HPDE6-E6E7 (cell line): ENCODE measurements at regions not wholly inside any gene's neighbourhood (a gene's known extent, or its start where the extent isn't known, plus 50 kb on each side); places are given as distances from the start of the nearest gene placed in this dataset.
"Not testable (repeated sequence)": the region's sequence is repeated elsewhere in the genome, so short reads cannot be mapped to it uniquely, and the experiment has no call there.

Source experiments
- DNase-seq: peaks from one replicate; pipeline ENCODE4 v3.0.0; 2011; ENCODE audit warnings: missing footprints; ENCODE audit errors: extremely low spot score

DNA sequence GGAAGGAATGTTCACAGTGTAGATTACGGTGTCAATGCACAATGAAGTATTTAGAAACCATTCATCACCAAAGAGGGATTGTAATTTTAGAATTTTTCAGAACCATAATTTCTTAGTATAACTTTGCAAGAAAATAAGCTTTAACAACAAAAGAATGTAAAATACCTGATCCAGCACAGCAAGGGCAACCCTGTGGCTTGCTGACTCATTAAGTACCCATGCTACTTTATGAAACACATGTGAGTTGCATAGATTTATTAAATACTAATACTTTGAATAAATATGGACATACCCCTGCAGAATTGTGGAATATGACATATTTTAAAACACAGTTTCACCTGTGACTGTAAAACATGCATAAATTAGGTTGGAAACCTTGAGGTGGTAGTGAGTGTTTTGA, 281.3 kb downstream of the ZNF248 start:
- no peak for DNase-seq

GRCh38 chr10:37572206-37572605, 285.2 kb downstream of the ZNF248 start:
- no peak for DNase-seq

DNA sequence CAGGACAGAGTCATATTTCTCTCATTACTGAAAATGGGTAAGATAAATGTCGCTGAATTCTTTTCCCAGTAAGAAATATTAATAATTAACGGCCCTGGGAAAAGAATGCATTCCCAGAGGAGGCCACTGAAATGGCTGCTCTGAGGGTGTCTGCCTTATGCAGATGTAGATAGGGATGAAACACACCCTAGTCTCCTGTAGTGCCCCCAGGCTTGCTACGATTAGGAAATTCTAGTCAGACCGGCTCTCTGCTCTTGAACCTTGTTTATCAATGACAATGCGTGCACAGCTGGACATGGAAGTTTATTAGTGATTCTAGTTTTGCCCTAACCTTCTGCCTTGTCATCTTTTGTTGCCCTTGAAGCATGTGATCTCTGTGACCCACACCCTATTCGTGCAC, 291.1 kb downstream of the ZNF248 start:
- no peak for DNase-seq

- no peak for DNase-seq
These were observed 293.7 kb downstream of the ZNF248 start for GRCh38 chr10:37563715-37564108.

GRCh38 chr10:37563107-37563714, 294.2 kb downstream of the ZNF248 start:
- no peak for DNase-seq

GRCh38 chr10:37552881-37553280, 304.5 kb downstream of the ZNF248 start:
- DNase-seq, result no peak

DNA sequence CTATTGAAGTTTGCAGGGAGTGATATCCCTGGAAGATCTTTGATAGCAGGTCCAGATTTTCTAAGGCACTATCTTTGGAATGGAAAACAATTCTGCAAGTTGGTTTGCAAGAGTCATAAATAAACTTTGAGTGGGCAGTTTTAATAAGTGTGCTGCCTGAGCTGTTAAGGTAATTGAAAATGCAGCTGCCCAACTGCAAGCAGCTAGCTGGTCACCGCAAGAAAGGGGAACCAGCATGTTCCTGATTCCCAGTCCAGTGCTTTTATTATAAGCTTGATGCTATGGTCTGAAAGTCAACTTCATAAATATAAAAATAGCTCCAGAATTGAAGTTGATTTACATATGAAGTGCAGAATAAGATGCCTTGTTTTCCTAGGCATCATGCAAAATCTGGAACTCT, 308.4 kb downstream of the ZNF248 start:
- DNase-seq, result no peak

- no peak for DNase-seq
These were observed 321.8 kb downstream of the ZNF248 start for GRCh38 chr10:37535459-37536246.

- DNase-seq, result no peak
These were observed 323.2 kb downstream of the ZNF248 start for GRCh38 chr10:37534166-37534565.

DNA sequence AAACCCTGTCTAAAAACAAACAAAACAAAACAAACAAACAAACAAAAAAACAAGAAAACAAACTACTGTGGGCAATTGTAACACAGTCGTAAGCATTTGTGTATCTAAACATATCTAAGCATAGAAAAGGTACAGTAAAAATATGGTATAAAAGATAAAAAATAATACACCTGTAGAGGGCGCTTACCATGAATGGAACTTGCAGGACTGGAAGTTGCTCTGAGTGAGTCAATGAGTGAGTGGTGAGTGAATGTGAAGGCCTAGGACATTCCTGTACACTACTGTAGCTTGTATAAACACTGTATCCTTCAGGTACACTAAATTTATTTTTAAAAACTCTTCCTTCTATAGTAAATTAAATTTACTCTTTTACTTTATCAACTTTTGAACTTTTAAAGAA, 332.0 kb downstream of the ZNF248 start:
- DNase-seq, result not testable (repeated sequence)

GRCh38 chr10:37520488-37520887, 336.9 kb downstream of the ZNF248 start:
- no peak for DNase-seq

GRCh38 chr10:37510520-37510919, 346.9 kb downstream of the ZNF248 start:
- DNase-seq, result not testable (repeated sequence)

- DNase-seq, result no peak
These were observed 361.3 kb downstream of the ZNF248 start for GRCh38 chr10:37496061-37496460.

- DNase-seq, result no peak
These were observed 362.0 kb downstream of the ZNF248 start for GRCh38 chr10:37495415-37495814.

GRCh38 chr10:37493185-37493796, 364.1 kb downstream of the ZNF248 start:
- not testable (repeated sequence) for DNase-seq

GRCh38 chr10:37490266-37490665, 364.9 kb downstream of the ANKRD30A start:
- no peak for DNase-seq

DNA sequence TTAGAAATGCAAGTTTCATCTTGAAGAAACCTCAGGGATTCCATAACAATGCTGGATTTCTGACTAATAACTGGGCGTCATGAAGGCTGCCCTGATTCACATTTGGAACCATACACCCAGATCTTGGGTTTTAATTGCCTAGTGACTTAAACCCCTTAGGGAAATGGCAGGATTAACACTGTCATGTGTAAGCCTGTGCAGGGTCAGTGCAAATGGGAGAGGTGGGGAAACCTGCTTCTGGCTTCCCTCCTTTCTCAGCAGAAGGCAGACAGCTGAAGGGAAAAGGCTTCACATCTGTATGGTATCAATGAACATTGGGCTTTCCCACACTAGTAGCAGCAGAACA, 364.2 kb downstream of the ANKRD30A start:
- no peak for DNase-seq

GRCh38 chr10:37488792-37489657, 363.6 kb downstream of the ANKRD30A start:
- peak; percentile 36 for DNase-seq

DNA sequence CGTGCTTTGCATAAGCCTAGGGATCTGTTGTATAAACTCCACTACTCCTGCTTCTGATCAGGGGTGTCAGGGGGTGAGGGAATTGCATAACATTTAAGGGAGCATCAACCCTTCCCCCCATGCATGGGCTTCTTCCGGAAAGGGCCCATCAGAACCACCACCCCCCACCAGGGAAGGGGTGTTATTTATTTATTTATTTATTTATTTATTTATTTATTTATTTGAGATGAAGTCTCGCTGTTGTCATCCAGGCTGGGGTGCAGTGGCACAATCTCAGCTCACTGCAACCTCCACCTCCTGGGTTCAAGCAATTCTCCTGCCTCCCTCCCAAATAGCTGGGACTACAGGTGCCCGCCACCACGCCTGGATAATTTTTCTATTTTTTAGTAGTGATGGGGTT, 355.2 kb downstream of the ANKRD30A start:
- DNase-seq, result not testable (repeated sequence)

DNA sequence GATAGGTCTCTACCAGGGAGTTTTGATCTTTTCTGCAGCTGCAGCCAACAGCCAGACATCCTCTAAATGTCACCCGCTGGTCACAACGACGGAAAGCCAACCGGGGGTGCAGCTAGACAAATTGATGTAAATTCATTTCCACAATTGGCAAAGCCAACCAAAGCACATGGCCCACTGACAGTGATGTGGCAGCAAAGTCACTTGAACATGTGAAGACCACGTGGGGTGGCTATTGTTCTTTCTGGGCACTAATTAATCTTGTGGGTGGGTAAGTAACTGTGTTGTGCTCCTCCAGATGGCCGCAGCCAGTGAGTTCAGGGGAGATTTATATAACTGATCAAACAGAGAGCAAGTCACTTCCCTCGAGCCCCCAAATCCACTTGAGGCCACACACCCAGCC, 354.1 kb downstream of the ANKRD30A start:
- DNase-seq, result no peak

DNA sequence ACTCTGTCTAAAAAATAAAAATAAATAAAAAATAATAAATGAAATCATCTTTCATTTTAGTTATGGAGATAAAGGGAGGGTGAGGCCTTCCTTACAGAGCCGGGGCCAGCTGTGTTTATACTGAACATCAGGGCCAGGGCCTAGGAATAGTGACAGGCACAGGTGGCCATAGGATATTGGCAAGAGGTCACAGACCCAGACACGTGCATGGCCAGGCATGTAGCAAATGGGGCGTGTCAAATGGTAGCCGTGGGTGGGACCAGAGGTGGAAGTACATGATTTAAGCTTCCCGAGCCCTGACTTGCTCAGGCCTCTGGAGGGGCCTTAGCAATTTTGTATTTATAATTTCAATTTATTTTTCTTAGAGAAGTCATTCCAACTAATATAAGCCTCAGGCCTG, 353.0 kb downstream of the ANKRD30A start:
- no peak for DNase-seq

- DNase-seq, result no peak
These were observed 350.9 kb downstream of the ANKRD30A start for GRCh38 chr10:37476285-37476684.
